Kidney epithelial cell (primary cell): ENCODE measurements at regions not wholly inside any gene's neighbourhood (a gene's known extent, or its start where the extent isn't known, plus 50 kb on each side); places are given as distances from the start of the nearest gene placed in this dataset.

Source experiments
- DNase-seq: peaks from one replicate; pipeline ENCODE4 v3.0.0-alpha.2; 2010; ENCODE audit warnings: low read depth
- H3K27me3 ChIP-seq: 2 replicates; pipeline ENCODE4 v1.6.0; 2011; ENCODE audit warnings: low read length; ENCODE audit not compliant: control insufficient read depth, insufficient read depth
- H3K36me3 ChIP-seq: 2 replicates; pipeline ENCODE4 v1.5.1; 2011; ENCODE audit warnings: low read length; ENCODE audit not compliant: control insufficient read depth, insufficient read depth
- H3K4me3 ChIP-seq: 2 replicates; pipeline ENCODE4 v1.5.1; 2011; ENCODE audit warnings: low read depth, mild to moderate bottlenecking, control low read depth, low read length
- CTCF ChIP-seq: IDR thresholded peaks from 2 replicates; pipeline ENCODE4 v1.5.1; 2011; ENCODE audit warnings: mild to moderate bottlenecking, moderate library complexity, low read length, control low read depth, inconsistent platforms; ENCODE audit not compliant: insufficient read depth, poor library complexity, severe bottlenecking

GRCh38 chr1:243979396-243979795 lies 71.7 kb upstream of the ZBTB18 start:
- no peak for TF ChIP-seq CTCF
- no peak for DNase-seq

GRCh38 chr1:243977094-243977493 lies 74.0 kb upstream of the ZBTB18 start:
- TF ChIP-seq CTCF: no peak
- DNase-seq: no peak
- Histone ChIP-seq H3K27me3 (no peaks in the 10 kb centered on the region), H3K36me3 (no peaks in the 10 kb centered on the region), H3K4me3 (no peak overlapping the region)

More at GRCh38 chr1:243979396-243979795, 71.7 kb upstream of the ZBTB18 start:
- Histone ChIP-seq H3K27me3 (no peaks in the 10 kb centered on the region), H3K36me3 (no peaks in the 10 kb centered on the region), H3K4me3 (no peak overlapping the region)

GRCh38 chr1:243974451-243975292 lies 76.4 kb upstream of the ZBTB18 start:
- H3K27me3 ChIP-seq: no peaks in the 10 kb centered on the region
- no peak for DNase-seq
- no peak overlapping the region for H3K4me3 ChIP-seq
- H3K36me3 ChIP-seq: no peaks in the 10 kb centered on the region
- no peak for TF ChIP-seq CTCF

GRCh38 chr1:243973169-243973568 lies 77.9 kb upstream of the ZBTB18 start:
- no peaks in the 10 kb centered on the region for H3K27me3 ChIP-seq
- TF ChIP-seq CTCF: no peak
- H3K36me3 ChIP-seq: no peaks in the 10 kb centered on the region
- H3K4me3 ChIP-seq: no peak overlapping the region
- no peak for DNase-seq

- DNase-seq: no peak
- no peaks in the 10 kb centered on the region for H3K36me3 ChIP-seq
- TF ChIP-seq CTCF: no peak
- H3K4me3 ChIP-seq: no peak overlapping the region
- H3K27me3 ChIP-seq: no peaks in the 10 kb centered on the region
Measured at GRCh38 chr1:243970077-243970476, 81.0 kb upstream of the ZBTB18 start.

GRCh38 chr1:243968413-243968812 lies 82.7 kb upstream of the ZBTB18 start:
- TF ChIP-seq CTCF: no peak
- DNase-seq: no peak
- no peaks in the 10 kb centered on the region for H3K27me3 ChIP-seq
- no peak overlapping the region for H3K4me3 ChIP-seq
- H3K36me3 ChIP-seq: no peaks in the 10 kb centered on the region
